Naive thymus-derived CD4-positive, alpha-beta T cell (primary cell): ENCODE measurements at regions not wholly inside any gene's neighbourhood (a gene's known extent, or its start where the extent isn't known, plus 50 kb on each side); places are given as distances from the start of the nearest gene placed in this dataset.

Experiments used
- ATAC-seq: fragments of 150-1000 bp; cut with Tn5 transposase; 2 replicates; pipeline ENCODE4 v1.10.0; 2021; ENCODE audit warnings: mild to moderate bottlenecking, moderate library complexity
- CTCF ChIA-PET: fragments of 350-600 bp; sonication (Branson Sonifier 250); formaldehyde crosslinking; loops from one replicate; lab custom pipeline; 2021; ENCODE audit warnings: antibody characterized with exemption; lab: Charles Lee
- POLR2A ChIA-PET: fragments of 350-600 bp; sonication (Branson Sonifier 250); formaldehyde crosslinking; loops from one replicate; lab custom pipeline; 2021; ENCODE audit warnings: antibody characterized with exemption, inconsistent platforms; lab: Charles Lee
- DNase-seq, 9 donors: peaks; one replicate each; pipeline versions ENCODE4 v3.0.0 to v3.0.0-alpha.2; 2020 to 2022; ENCODE audit warnings: mixed read lengths in 1 of 9
- H3K27ac ChIP-seq: one replicate; pipeline ENCODE4 v1.7.0; 2013; ENCODE audit warnings: mild to moderate bottlenecking, low read depth, low read length, moderate library complexity
- H3K27me3 ChIP-seq, 2 donors: one replicate each; pipeline ENCODE4 v1.7.0; 2013; ENCODE audit warnings: low read length in 2 of 2, mild to moderate bottlenecking in 2 of 2, moderate library complexity in 2 of 2; ENCODE audit not compliant: control insufficient read depth in 2 of 2, insufficient read depth in 2 of 2
- H3K36me3 ChIP-seq, 3 experiments: 1 replicate in 2 of 3; 2 replicates in 1 of 3; pipeline ENCODE4 v1.7.0; 2013; ENCODE audit warnings: low read length in 3 of 3, mild to moderate bottlenecking in 3 of 3, moderate library complexity in 1 of 3; ENCODE audit not compliant: insufficient read depth in 3 of 3, control insufficient read depth in 2 of 3
- H3K4me1 ChIP-seq, 2 donors: one replicate each; pipeline ENCODE4 v1.7.0; 2013; ENCODE audit warnings: low read length in 2 of 2, mild to moderate bottlenecking in 2 of 2, moderate library complexity in 1 of 2; ENCODE audit not compliant: control insufficient read depth in 2 of 2, insufficient read depth in 2 of 2
- H3K4me3 ChIP-seq: 2 replicates; pipeline ENCODE4 v1.7.0; 2013; ENCODE audit warnings: mild to moderate bottlenecking, low read length
- H3K9me3 ChIP-seq, 3 experiments: 1 replicate in 2 of 3; 2 replicates in 1 of 3; pipeline ENCODE4 v1.7.0; 2013; ENCODE audit warnings: low read length in 3 of 3; ENCODE audit not compliant: control insufficient read depth in 2 of 3
- H3K27ac Mint-ChIP-seq, 9 donors: one replicate each; pipeline ENCODE4 v1.8.0; 2020 to 2022; ENCODE audit warnings: mixed read lengths in 9 of 9, mild to moderate bottlenecking in 8 of 9, moderate library complexity in 5 of 9, inconsistent platforms in 2 of 9
- H3K27me3 Mint-ChIP-seq, 5 donors: one replicate each; pipeline ENCODE4 v1.8.0; 2021 to 2022; ENCODE audit warnings: mixed read lengths in 5 of 5, mild to moderate bottlenecking in 1 of 5
- H3K36me3 Mint-ChIP-seq, 5 donors: one replicate each; pipeline ENCODE4 v1.8.0; 2020 to 2022; ENCODE audit warnings: mixed read lengths in 5 of 5, mild to moderate bottlenecking in 3 of 5, inconsistent platforms in 1 of 5
- H3K4me1 Mint-ChIP-seq, 7 donors: one replicate each; pipeline ENCODE4 v1.8.0; 2020 to 2022; ENCODE audit warnings: mixed read lengths in 7 of 7, mild to moderate bottlenecking in 3 of 7, inconsistent platforms in 1 of 7
- H3K4me3 Mint-ChIP-seq, 10 donors: one replicate each; pipeline ENCODE4 v1.8.0; 2020 to 2022; ENCODE audit warnings: mild to moderate bottlenecking in 10 of 10, mixed read lengths in 10 of 10, moderate library complexity in 6 of 10, inconsistent platforms in 2 of 10
- H3K9me3 Mint-ChIP-seq, 11 donors: one replicate each; pipeline ENCODE4 v1.8.0; 2020 to 2022; ENCODE audit warnings: mixed read lengths in 11 of 11, mild to moderate bottlenecking in 4 of 11, inconsistent platforms in 1 of 11, moderate library complexity in 1 of 11
- intact Hi-C, 2 donors: fragments of 100-400 bp; cut with micrococcal nuclease; formaldehyde crosslinking; loops; one replicate each; pipeline ENCODE4 v1.15.1; 2023

GRCh38 chr3:43870120-43870519 is 179.4 kb downstream of the ABHD5 start:
- Histone ChIP-seq H3K36me3 (no peaks in the 10 kb centered on the region), H3K27me3 (peaks cover 0 to 4% of the 10 kb centered on the region in 2 donors), H3K4me3 (no peak overlapping the region), H3K9me3 (no peaks in the 10 kb centered on the region), H3K27ac (no peak overlapping the region), H3K4me1 (no peaks in the 10 kb centered on the region)
- ChIA-PET POLR2A (no interaction called here), CTCF (interaction anchor here (0.7 kb wide), 1 partner anchor 559 kb away, joined by 3 read pairs; no protein-coding TSS in a partner anchor)
- H3K27me3 Mint-ChIP-seq: peaks cover 10 to 59% (median 34%) of the 10 kb centered on the region in 5 donors
- H3K4me1 Mint-ChIP-seq: no peaks in the 10 kb centered on the region
- no peak overlapping the region for H3K27ac Mint-ChIP-seq
- no peak overlapping the region for H3K4me3 Mint-ChIP-seq
- intact Hi-C loops: no loop called here
- DNase-seq: no peak
- H3K9me3 Mint-ChIP-seq: peaks cover 0 to 2% (median 0%) of the 10 kb centered on the region in 11 donors
- H3K36me3 Mint-ChIP-seq: no peaks in the 10 kb centered on the region
- ATAC-seq: no peak

- Mint-ChIP-seq H3K9me3 (peaks cover 0 to 2% (median 0%) of the 10 kb centered on the region in 11 donors), H3K27ac (no peak overlapping the region), H3K4me1 (no peaks in the 10 kb centered on the region), H3K36me3 (no peaks in the 10 kb centered on the region), H3K4me3 (no peak overlapping the region), H3K27me3 (peaks cover 10 to 62% (median 34%) of the 10 kb centered on the region in 5 donors)
- DNase-seq: no peak
- POLR2A ChIA-PET: no interaction called here
- Histone ChIP-seq H3K9me3 (no peaks in the 10 kb centered on the region), H3K27me3 (peaks cover 0 to 4% of the 10 kb centered on the region in 2 donors), H3K27ac (no peak overlapping the region), H3K36me3 (no peaks in the 10 kb centered on the region), H3K4me3 (no peak overlapping the region), H3K4me1 (no peaks in the 10 kb centered on the region)
- intact Hi-C loops: no loop called here
- ATAC-seq: no peak
- CTCF ChIA-PET: no interaction called here
Measured at GRCh38 chr3:43870844-43871626, 180.3 kb downstream of the ABHD5 start.

GRCh38 chr3:43871627-43872245 is 181.0 kb downstream of the ABHD5 start:
- DNase-seq: no peak
- ChIA-PET CTCF (no interaction called here), POLR2A (no interaction called here)
- Histone ChIP-seq H3K27ac (no peak overlapping the region), H3K36me3 (no peaks in the 10 kb centered on the region), H3K9me3 (no peaks in the 10 kb centered on the region), H3K4me3 (no peak overlapping the region), H3K4me1 (no peaks in the 10 kb centered on the region), H3K27me3 (peaks cover 0 to 4% of the 10 kb centered on the region in 2 donors)
- intact Hi-C loops: no loop called here
- no peak for ATAC-seq
- Mint-ChIP-seq H3K27ac (no peak overlapping the region), H3K36me3 (no peaks in the 10 kb centered on the region), H3K27me3 (peaks cover 10 to 62% (median 34%) of the 10 kb centered on the region in 5 donors), H3K4me3 (no peak overlapping the region), H3K9me3 (peaks cover 0 to 2% (median 0%) of the 10 kb centered on the region in 11 donors), H3K4me1 (no peaks in the 10 kb centered on the region)

- no peaks in the 10 kb centered on the region for H3K9me3 ChIP-seq
- H3K4me3 ChIP-seq: no peak overlapping the region
- H3K27ac Mint-ChIP-seq: no peak overlapping the region
- no peaks in the 10 kb centered on the region for H3K36me3 ChIP-seq
- H3K27ac ChIP-seq: no peak overlapping the region
- CTCF ChIA-PET: no interaction called here
- H3K27me3 ChIP-seq: peaks cover 0 to 4% of the 10 kb centered on the region in 2 donors
- intact Hi-C loops: no loop called here
- POLR2A ChIA-PET: no interaction called here
- no peaks in the 10 kb centered on the region for H3K4me1 Mint-ChIP-seq
- H3K4me1 ChIP-seq: no peaks in the 10 kb centered on the region
- no peak for DNase-seq
- H3K27me3 Mint-ChIP-seq: peaks cover 13 to 66% (median 34%) of the 10 kb centered on the region in 5 donors
- H3K4me3 Mint-ChIP-seq: no peak overlapping the region
- H3K9me3 Mint-ChIP-seq: peaks cover 0 to 2% (median 0%) of the 10 kb centered on the region in 11 donors
- H3K36me3 Mint-ChIP-seq: no peaks in the 10 kb centered on the region
- no peak for ATAC-seq
Measured at GRCh38 chr3:43872301-43872700, 181.6 kb downstream of the ABHD5 start.

GRCh38 chr3:43872901-43873300 is 182.2 kb downstream of the ABHD5 start:
- Mint-ChIP-seq H3K27ac (no peak overlapping the region), H3K36me3 (no peaks in the 10 kb centered on the region), H3K27me3 (peaks cover 16 to 68% (median 34%) of the 10 kb centered on the region in 5 donors), H3K9me3 (peaks cover 0 to 2% (median 0%) of the 10 kb centered on the region in 11 donors), H3K4me1 (no peaks in the 10 kb centered on the region), H3K4me3 (no peak overlapping the region)
- Histone ChIP-seq H3K36me3 (no peaks in the 10 kb centered on the region), H3K27me3 (peaks cover 0 to 4% of the 10 kb centered on the region in 2 donors), H3K4me1 (no peaks in the 10 kb centered on the region), H3K4me3 (no peak overlapping the region), H3K27ac (no peak overlapping the region), H3K9me3 (no peaks in the 10 kb centered on the region)
- ChIA-PET POLR2A (no interaction called here), CTCF (no interaction called here)
- ATAC-seq (no peak), DNase-seq (no peak)
- intact Hi-C loops: no loop called here

GRCh38 chr3:43873723-43874122 is 183.0 kb downstream of the ABHD5 start:
- no peak for ATAC-seq
- Mint-ChIP-seq H3K27me3 (peaks cover 16 to 61% (median 30%) of the 10 kb centered on the region in 5 donors), H3K27ac (no peak overlapping the region), H3K4me1 (no peaks in the 10 kb centered on the region), H3K9me3 (peaks cover 0 to 2% (median 0%) of the 10 kb centered on the region in 11 donors), H3K36me3 (no peaks in the 10 kb centered on the region), H3K4me3 (no peak overlapping the region)
- Histone ChIP-seq H3K36me3 (no peaks in the 10 kb centered on the region), H3K27me3 (peaks cover 0 to 4% of the 10 kb centered on the region in 2 donors), H3K9me3 (no peaks in the 10 kb centered on the region), H3K4me1 (no peaks in the 10 kb centered on the region), H3K4me3 (no peak overlapping the region), H3K27ac (no peak overlapping the region)
- intact Hi-C loops: no loop called here
- CTCF ChIA-PET: no interaction called here
- POLR2A ChIA-PET: no interaction called here
- no peak for DNase-seq
